IPS-NIHi7 (cell line): ENCODE measurements at regions not wholly inside any gene's neighbourhood (a gene's known extent, or its start where the extent isn't known, plus 50 kb on each side); places are given as distances from the start of the nearest gene placed in this dataset.

ENCODE experiments used
- DNase-seq: peaks from one replicate; pipeline ENCODE4 v3.0.0; 2012; ENCODE audit warnings: mixed read lengths; ENCODE audit errors: extremely low spot score

DNA sequence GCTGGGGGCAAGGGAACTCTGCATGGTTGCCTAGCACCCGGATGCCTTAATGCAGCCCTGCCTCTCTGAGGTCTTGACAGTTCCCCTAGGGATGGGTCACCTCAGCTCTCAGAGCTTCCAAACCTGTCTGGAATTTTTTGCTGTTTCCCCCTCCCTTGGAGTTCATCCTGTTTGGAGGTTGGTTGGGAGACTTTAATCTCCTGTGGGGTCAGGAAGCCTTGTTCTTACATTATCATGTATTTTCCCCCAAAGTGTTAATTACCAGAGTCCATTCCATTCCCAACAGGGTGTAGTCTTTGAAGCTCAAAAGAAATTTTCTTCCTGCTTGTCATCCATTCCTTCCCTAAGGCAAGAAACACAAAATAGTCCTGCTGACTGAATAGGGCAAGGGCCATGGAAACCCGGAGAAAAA is 150.3 kb upstream of the SPRY4 start:
- DNase-seq, result peak; percentile 77

GRCh38 chr5:142474431-142475094 is 149.7 kb upstream of the SPRY4 start:
- no peak for DNase-seq

DNA sequence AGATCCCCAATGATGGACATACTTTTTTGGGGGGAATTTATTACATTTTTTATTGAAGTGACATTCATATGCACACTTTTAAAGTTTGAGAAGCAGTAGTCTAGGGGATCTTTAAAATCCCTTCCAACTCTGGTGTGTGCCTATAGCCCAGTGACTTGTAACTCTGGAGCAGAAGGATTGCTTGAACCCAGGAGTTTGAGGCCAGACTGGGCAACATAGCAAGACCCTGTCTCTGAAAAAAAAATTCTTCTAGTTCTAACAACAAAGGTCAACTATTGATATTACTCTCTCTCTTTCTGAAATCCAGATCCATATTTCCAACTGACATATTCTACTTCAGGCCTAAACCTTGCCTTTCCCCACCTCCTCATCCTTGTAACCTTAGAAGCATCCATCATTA is 148.2 kb upstream of the SPRY4 start:
- DNase-seq, result no peak

- no peak for DNase-seq
Observed at GRCh38 chr5:142472306-142472951, 147.6 kb upstream of the SPRY4 start.

- DNase-seq, result no peak
Observed at GRCh38 chr5:142466195-142466971, 141.6 kb upstream of the SPRY4 start.

DNA sequence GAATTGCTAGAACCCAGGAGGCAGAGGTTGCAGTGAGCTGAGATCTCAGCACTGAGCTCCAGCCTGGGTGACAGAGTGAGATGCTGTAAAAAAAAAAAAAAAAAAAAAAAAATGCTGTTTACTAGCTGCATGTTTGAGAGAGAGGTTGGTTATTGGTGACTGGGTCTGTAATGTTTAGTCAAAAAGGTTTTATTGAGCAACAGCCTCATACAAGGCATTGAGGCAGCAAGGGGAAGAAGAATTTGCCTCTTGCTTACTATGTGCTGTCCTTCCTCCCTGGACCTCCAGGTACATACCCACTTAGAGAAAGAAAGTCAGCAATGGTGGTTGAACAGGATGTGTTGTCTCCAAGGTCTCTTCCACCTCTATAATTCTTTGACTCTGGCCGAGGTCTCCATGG is 140.7 kb upstream of the SPRY4 start:
- no peak for DNase-seq

- no peak for DNase-seq
Observed at GRCh38 chr5:142463904-142464303, 139.1 kb upstream of the SPRY4 start.

DNA sequence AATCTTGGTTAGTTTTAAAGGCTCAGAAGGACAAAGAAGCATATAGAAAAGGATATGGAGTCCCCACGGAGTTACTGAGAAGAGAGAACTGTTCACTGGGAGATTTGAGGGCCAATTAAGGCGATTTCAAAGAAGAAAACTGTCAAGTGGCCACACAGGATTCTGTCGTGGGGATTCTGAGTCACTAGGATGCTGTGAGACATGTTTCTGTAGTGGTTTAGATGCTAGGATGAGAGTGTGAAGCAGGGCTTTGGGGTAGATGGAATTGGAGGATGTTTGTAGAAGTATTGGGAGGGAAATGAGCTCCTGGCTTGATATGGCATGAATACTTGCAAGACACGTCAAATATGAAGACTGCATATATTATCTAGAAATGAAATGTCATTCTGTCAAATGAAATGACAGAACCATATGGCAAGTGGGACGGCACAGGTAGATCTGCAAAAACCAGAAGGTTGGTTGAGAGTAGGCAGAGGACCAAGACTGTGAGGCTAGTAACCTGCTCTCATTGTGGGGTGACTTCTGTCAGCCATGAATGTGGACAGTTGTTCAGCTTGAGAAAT is 136.3 kb upstream of the SPRY4 start:
- DNase-seq, result no peak

DNA sequence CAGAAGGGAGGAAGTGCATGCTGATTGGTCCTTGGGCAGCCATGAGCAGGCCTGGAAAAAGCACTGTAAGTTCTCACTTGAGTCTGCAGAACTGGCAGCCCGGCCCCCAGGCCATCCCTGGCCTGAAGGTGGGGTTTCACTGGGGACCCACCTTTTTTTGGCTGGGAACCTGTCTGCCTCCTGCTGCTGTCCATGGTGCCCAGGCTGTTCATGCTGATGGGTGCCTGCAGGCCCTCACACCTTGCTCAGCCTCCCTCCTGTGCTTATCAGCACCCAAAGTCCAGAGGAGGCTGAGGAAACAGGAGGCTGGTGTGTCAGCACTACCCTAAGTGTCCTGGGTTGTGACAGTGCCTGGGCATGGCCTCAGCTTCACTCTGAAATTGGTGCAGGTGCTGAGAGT is 134.4 kb upstream of the SPRY4 start:
- DNase-seq, result no peak

DNA sequence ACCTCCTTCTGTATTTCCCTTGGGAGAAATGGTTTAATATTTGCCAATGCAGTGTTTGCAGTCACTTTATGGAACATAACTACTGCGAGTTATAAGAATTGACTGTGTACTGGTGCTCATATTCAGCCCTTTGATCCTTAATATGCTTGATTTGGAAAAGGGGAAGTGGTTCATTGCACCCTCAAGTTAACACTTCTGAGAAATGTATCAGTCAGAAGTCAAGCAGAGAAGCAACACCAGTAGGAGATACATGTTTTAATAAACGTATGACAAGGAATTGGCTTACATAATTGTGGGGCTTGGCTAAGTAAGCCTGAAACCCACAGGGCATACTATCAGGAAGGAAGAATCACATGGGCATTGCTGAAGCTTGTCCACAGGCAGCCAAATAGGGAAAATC is 131.0 kb upstream of the SPRY4 start:
- no peak for DNase-seq

GRCh38 chr5:142453932-142454331 is 129.1 kb upstream of the SPRY4 start:
- no peak for DNase-seq

- DNase-seq, result no peak
Observed at GRCh38 chr5:142450419-142450818, 125.6 kb upstream of the SPRY4 start.

DNA sequence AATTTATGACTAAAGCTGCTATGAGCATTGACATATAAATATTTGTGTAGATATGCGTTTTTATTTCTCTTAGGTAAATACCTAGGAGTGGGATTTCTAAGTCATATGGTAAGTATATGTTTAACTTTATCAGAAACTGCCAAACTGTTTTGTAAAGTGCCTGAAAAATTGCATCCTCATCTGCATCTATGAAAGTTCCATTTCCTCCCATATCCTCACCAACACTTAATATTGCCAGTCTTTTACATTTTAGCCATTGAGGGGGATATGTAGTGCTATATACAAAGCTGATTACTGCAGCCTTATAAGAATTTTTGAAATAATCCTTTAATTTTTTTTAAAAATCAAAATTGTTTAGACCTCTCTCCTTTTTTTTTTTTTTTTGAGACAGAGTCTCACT is 123.1 kb upstream of the SPRY4 start:
- no peak for DNase-seq

GRCh38 chr5:142446960-142447279 is 122.1 kb upstream of the SPRY4 start:
- DNase-seq, result no peak

DNA sequence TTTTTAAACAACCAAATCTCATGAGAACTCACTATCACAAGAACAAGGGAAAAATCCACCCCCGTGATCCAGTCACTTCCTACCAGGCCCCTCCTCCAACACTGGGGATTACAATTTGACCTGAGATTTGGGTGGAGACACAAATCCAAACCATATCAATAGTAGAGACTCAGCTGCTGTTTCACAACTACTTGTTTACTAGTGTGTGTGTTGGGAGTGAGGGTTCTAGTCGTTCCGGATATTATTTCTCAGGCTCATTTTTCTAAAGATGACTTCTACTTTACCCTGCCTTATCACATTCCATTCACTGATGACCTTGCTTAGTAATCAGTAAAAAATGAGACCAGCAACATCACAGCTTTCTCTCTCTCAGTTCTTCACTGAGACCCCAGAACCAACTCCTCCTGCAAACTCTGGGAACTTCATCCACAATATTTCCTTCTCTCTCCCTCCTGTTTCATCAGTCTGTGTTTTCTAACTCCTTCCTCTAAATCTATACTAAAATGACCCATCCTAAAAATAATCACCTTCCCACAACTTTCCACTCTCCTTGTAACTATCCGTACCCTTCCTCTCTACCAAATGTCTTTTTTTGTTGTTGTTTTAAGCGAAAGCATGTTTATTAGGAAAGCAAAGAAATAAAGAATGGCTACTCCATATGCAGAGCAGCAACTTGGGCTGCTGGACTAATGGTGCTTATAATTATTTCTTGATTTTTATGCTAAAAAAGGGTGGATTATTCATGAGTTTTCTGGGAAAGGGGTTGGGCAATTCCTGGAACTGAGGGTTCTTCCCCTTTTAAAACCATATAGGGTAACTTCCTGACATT is 121.5 kb upstream of the SPRY4 start:
- DNase-seq, result no peak

GRCh38 chr5:142445266-142445665 is 120.4 kb upstream of the SPRY4 start:
- no peak for DNase-seq

- no peak for DNase-seq
Observed at GRCh38 chr5:142441616-142442015, 116.8 kb upstream of the SPRY4 start.

GRCh38 chr5:142439207-142439860 is 114.5 kb upstream of the SPRY4 start:
- no peak for DNase-seq

DNA sequence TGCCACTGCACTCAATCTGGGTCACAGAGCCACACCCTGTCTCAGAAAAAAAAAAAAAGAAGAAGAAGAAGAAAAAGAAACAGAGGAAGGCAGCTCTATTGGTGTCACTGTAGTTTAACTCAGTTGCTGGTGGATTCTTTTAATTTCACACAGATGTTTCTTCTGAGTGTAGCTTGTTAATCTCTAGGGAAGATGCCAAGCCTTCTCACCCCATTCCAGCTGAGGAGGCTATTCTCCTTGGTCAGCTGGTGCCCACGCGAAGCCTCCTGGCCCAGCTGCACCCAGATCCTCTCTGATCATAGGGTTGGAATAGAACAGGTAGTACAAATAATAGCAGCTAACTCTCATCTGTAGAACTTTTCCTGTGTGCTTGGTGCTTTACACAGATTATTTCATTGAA is 113.8 kb upstream of the SPRY4 start:
- no peak for DNase-seq

DNA sequence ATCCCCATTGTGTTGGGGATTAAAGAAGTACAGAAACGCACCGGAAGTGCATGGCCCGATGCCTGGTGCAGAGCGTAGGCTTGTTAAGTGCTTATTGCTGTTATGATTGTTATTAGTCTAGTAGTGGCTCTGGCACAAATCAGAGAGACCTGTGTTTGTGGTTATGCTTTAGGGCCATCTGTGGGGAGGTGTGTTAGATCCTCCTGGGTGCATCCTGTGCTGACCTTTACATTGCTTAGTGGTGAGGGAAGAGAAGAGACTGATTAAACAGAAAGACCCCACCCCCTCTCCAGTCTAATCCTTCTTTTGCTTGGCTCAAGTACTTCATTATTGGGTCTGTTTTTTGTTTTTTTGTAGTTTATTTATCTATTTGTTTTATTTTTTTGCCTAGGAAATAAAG is 112.7 kb upstream of the SPRY4 start:
- DNase-seq, result no peak

DNA sequence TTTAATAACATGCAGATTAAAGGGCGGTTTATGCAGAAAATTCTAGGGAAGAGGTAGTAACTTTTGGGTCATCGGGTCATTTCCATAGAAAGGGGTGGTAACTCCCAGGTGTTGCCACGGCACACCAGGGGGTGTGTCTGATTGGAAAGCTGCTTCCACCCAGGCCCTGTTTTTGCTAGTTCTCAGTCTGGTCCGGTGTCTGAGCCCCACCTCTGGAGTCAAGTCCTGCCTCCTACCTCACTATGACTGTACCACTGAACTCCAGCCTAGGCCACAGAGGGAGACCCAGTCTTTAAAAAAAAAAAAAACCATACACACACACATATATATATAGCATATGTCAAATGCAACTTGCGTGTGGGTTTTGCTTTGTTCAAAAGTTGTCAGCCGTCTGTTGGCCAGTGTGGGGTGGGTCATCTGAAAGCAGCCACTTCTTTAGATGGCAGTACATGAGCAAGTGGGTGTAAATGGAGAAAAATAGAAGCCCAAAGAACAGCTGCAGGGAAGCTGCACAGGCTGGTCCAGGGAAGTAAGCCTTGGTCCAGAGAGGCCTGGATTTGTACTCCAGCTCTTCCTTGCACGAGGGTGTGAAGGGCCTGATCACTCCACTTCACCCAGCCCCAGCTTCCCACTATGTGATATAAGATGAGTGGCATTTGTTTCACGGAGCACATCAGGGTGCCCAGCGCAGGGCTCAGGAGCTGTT is 110.7 kb upstream of the SPRY4 start:
- no peak for DNase-seq
